ENCODE measurements at regions not wholly inside any gene's neighbourhood (a gene's known extent, or its start where the extent isn't known, plus 50 kb on each side); places are given as distances from the start of the nearest gene placed in this dataset.

GRCh38 chr17:69981441-69981840, 93.6 kb upstream of the KCNJ16 start:
- H3K4me3 ChIP-seq (ENCODE audit: low read depth, low read length) = no peak overlapping the region
- no peak for TF ChIP-seq CTCF (IDR thresholded peaks at IDR 0.05; ENCODE audit: low read depth, low read length)

GRCh38 chr17:69995476-69995875, 79.5 kb upstream of the KCNJ16 start:
- no peak for TF ChIP-seq CTCF (IDR thresholded peaks at IDR 0.05; ENCODE audit: low read depth, low read length)
- H3K4me3 ChIP-seq (ENCODE audit: low read depth, low read length) = no peak overlapping the region

GRCh38 chr17:69997332-69997731, 77.7 kb upstream of the KCNJ16 start:
- no peak overlapping the region for H3K4me3 ChIP-seq (ENCODE audit: low read depth, low read length)
- no peak for TF ChIP-seq CTCF (IDR thresholded peaks at IDR 0.05; ENCODE audit: low read depth, low read length)

GRCh38 chr17:69999253-69999652, 75.8 kb upstream of the KCNJ16 start:
- TF ChIP-seq CTCF (IDR thresholded peaks at IDR 0.05; ENCODE audit: low read depth, low read length) = no peak
- H3K4me3 ChIP-seq (ENCODE audit: low read depth, low read length) = no peak overlapping the region

GRCh38 chr17:70006159-70006558, 68.9 kb upstream of the KCNJ16 start:
- H3K4me3 ChIP-seq (ENCODE audit: low read depth, low read length) = no peak overlapping the region
- no peak for TF ChIP-seq CTCF (IDR thresholded peaks at IDR 0.05; ENCODE audit: low read depth, low read length)

GRCh38 chr17:70011750-70012149, 63.3 kb upstream of the KCNJ16 start:
- no peak for TF ChIP-seq CTCF (IDR thresholded peaks at IDR 0.05; ENCODE audit: low read depth, low read length)
- H3K4me3 ChIP-seq (ENCODE audit: low read depth, low read length) = no peak overlapping the region

GRCh38 chr17:70013911-70014310, 61.1 kb upstream of the KCNJ16 start:
- H3K4me3 ChIP-seq (ENCODE audit: low read depth, low read length) = no peak overlapping the region
- TF ChIP-seq CTCF (IDR thresholded peaks at IDR 0.05; ENCODE audit: low read depth, low read length) = no peak
